ENCODE measurements at regions not wholly inside any gene's neighbourhood (a gene's known extent, or its start where the extent isn't known, plus 50 kb on each side); places are given as distances from the start of the nearest gene placed in this dataset.

DNA sequence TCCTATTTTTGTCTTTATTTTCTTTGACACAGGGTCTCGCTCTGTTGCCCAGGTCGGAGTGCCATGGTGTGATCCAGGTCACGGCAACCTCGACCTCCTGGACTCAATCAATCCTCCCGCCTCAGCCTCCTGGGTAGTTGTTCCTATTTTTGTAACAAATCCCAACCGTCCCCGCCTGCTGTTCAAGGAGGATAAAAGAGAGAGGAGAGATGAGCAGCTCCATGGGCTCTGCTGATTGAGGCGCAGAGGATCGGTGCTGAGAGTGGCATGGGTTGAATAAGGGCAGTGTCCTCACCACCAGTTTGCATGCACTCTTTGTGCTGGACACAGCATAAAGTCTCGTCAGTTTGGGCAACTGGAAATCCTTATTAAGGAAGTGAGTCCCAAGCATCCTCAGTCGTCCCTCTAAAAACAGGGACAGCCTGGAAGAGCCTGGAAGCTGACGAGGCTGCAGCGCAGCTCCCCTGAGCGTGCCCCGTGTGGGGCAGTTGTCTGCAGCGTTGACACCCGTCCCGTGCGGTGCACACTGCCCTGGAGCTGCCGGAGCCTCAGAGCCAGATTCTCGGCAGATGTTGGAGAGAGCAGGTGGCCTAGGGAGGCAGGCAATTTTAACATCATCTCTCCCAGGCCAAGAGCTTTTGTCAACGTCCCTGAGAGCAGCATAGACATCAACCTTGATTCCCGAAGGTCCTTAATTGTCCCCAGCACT, 404.2 kb upstream of the RNF32 start:
- TF ChIP-seq, protein P1, sequence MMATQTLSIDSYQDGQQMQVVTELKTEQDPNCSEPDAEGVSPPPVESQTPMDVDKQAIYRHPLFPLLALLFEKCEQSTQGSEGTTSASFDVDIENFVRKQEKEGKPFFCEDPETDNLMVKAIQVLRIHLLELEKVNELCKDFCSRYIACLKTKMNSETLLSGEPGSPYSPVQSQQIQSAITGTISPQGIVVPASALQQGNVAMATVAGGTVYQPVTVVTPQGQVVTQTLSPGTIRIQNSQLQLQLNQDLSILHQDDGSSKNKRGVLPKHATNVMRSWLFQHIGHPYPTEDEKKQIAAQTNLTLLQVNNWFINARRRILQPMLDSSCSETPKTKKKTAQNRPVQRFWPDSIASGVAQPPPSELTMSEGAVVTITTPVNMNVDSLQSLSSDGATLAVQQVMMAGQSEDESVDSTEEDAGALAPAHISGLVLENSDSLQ (IDR thresholded peaks at IDR 0.05), result no peak
- TF ChIP-seq FOXK2 (IDR thresholded peaks at IDR 0.05), result no peak
